Spleen (tissue), 11 donors: ENCODE measurements at regions not wholly inside any gene's neighbourhood (a gene's known extent, or its start where the extent isn't known, plus 50 kb on each side); places are given as distances from the start of the nearest gene placed in this dataset.

Experiments
- DNase-seq: peaks from one replicate; pipeline ENCODE4 v3.0.0-alpha.2; 2020
- H3K27ac ChIP-seq, 8 donors: fragments of 200-600 bp; sonication (generic) in 7 of 8; 1 replicate in 4 of 8; 2 replicates in 4 of 8; pipeline versions ENCODE4 v1.5.0 to v1.8.0; 2016 to 2021; ENCODE audit warnings: inconsistent platforms in 4 of 8, mild to moderate bottlenecking in 4 of 8, moderate library complexity in 1 of 8
- H3K27me3 ChIP-seq, 7 donors: fragments of 200-600 bp; sonication (generic) in 6 of 7; replicated peaks in 1 of 7; 1 replicate in 4 of 7; 2 replicates in 3 of 7; pipeline versions ENCODE4 v1.5.0 to v1.8.0; 2016 to 2021; ENCODE audit warnings: inconsistent platforms in 3 of 7, mild to moderate bottlenecking in 1 of 7
- H3K36me3 ChIP-seq, 6 donors: fragments of 200-600 bp; sonication (generic) in 5 of 6; 1 replicate in 4 of 6; 2 replicates in 2 of 6; pipeline versions ENCODE4 v1.5.0 to v1.8.0; 2016 to 2021; ENCODE audit warnings: inconsistent platforms in 2 of 6
- H3K4me1 ChIP-seq, 6 donors: fragments of 200-600 bp; sonication (generic) in 5 of 6; 1 replicate in 3 of 6; 2 replicates in 3 of 6; pipeline versions ENCODE4 v1.5.0 to v1.8.0; 2016 to 2021; ENCODE audit warnings: inconsistent platforms in 3 of 6
- H3K4me3 ChIP-seq, 8 donors: fragments of 200-600 bp; sonication (generic) in 7 of 8; 1 replicate in 4 of 8; 2 replicates in 4 of 8; pipeline versions ENCODE4 v1.5.0 to v1.8.0; 2016 to 2021; ENCODE audit warnings: inconsistent platforms in 4 of 8, mild to moderate bottlenecking in 4 of 8, moderate library complexity in 2 of 8
- H3K9me3 ChIP-seq, 8 donors: fragments of 200-600 bp; sonication (generic) in 7 of 8; 1 replicate in 4 of 8; 2 replicates in 4 of 8; pipeline versions ENCODE4 v1.5.0 to v1.8.0; 2016 to 2021; ENCODE audit warnings: inconsistent platforms in 4 of 8
- CTCF ChIP-seq, 11 experiments: fragments of 200-600 bp in 7 of 11; fragments of 450-650 bp in 4 of 11; sonication (generic) in 4 of 11; IDR thresholded peaks in 8 of 11; conservative IDR thresholded peaks in 3 of 11; 1 replicate in 7 of 11; 2 replicates in 4 of 11; pipeline versions ENCODE4 v1.4.0 to v1.8.0; 2016 to 2021; ENCODE audit warnings: antibody characterized with exemption in 11 of 11, inconsistent platforms in 4 of 11, mild to moderate bottlenecking in 1 of 11
- POLR2A ChIP-seq, 3 donors: fragments of 450-650 bp; IDR thresholded peaks; one replicate each; pipeline ENCODE4 v1.5.1; 2017; ENCODE audit warnings: antibody characterized with exemption in 3 of 3, mild to moderate bottlenecking in 1 of 3
- POLR2AphosphoS5 ChIP-seq, 3 donors: sonication (generic); formaldehyde crosslinking; IDR thresholded peaks; one replicate each; pipeline ENCODE4 v1.5.1; 2017; ENCODE audit warnings: antibody characterized with exemption in 3 of 3
- WGBS, 5 donors: extraction: QIAGEN DNeasy Blood & Tissue Kit in 3 of 5; methylation state at CpG; one replicate each; pipeline versions ENCODE4 v1.1.5 to v1.1.7; 2013 to 2018; 5-methylcytosine and 5-hydroxymethylcytosine counted together
- intact Hi-C: fragments of 100-400 bp; cut with DNase I; formaldehyde crosslinking; loops from one replicate; pipeline ENCODE4 v1.15.0; 2023; ENCODE audit warnings: low total_unique reads
- donor health status: healthy with polysubstance abuse.
- donor health status: DM: no; HTN: no; CAD: no; lungs with moderate emphysema.
- donor health status: DM: no; HTN: no; CAD: no.
- donor health status: Bipolar disorder and iron deficiency.
- donor health status: healthy.
- donor health status: DM: no; HTN: no; CAD: no.
- donor health status: DM: yes; HTN: yes; CAD: no.

- Histone ChIP-seq H3K4me3 (no peak overlapping the region), H3K27ac (no peak overlapping the region), H3K27me3 (peaks cover 0 to 99% (median 51%) of the 10 kb centered on the region in 7 donors), H3K4me1 (peaks cover 0 to 10% (median 0%) of the 10 kb centered on the region in 6 donors), H3K9me3 (no peaks in the 10 kb centered on the region), H3K36me3 (no peaks in the 10 kb centered on the region)
- intact Hi-C loops, result no loop called here
- 2 to 16% (median 9%) methylated on average over 8 of the region's 8 CpGs for WGBS, 5 donors
- no peak for TF ChIP-seq POLR2A (IDR thresholded peaks at IDR 0.05)
- no peak for TF ChIP-seq POLR2AphosphoS5 (IDR thresholded peaks at IDR 0.05)
- TF ChIP-seq CTCF (IDR thresholded peaks at IDR 0.05 in 8 of 11, conservative IDR thresholded peaks at IDR 0.05 in 3 of 11), result no peak
- DNase-seq, result no peak
These were observed 222.6 kb upstream of the FOXF1 start for GRCh38 chr16:86287664-86288201.

DNA sequence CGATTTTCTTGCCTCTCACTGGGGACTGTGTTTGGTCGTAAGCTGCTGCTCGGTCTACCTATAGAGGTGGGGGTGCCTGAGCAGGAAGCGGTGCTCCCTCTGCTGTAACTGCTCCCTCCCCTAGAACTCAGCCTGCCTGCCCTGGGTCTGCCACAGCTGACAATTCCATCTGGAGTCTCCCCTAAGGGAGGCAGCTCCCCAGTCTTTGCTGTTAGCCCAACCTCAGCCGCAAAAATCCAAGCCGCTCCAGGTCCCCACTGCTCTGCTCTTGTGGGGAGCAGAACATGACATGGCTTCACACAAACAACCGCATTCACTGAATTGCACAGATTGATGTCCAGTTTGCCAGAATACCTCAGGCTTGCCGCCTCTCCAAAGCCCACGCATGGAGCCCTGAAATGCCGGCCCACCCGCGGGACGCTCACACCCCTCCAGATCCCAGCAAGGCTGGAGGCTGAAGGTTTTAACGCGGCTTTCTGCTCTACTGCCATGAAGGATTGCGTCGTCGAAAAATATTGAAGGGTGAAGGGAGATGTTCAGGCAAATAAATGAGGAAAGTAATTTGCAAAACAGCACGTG, 221.5 kb upstream of the FOXF1 start:
- Histone ChIP-seq H3K9me3 (no peaks in the 10 kb centered on the region), H3K27ac (no peak overlapping the region), H3K36me3 (no peaks in the 10 kb centered on the region), H3K27me3 (peaks cover 0 to 100% (median 51%) of the 10 kb centered on the region in 7 donors), H3K4me1 (peaks cover 0 to 10% (median 0%) of the 10 kb centered on the region in 6 donors), H3K4me3 (no peak overlapping the region)
- DNase-seq, result no peak
- intact Hi-C loops, result no loop called here
- TF ChIP-seq POLR2AphosphoS5 (IDR thresholded peaks at IDR 0.05), result no peak
- TF ChIP-seq POLR2A (IDR thresholded peaks at IDR 0.05), result no peak
- no peak for TF ChIP-seq CTCF (IDR thresholded peaks at IDR 0.05 in 8 of 11, conservative IDR thresholded peaks at IDR 0.05 in 3 of 11)
- WGBS, 5 donors, result 10 to 28% (median 14%) methylated on average over 15 to 19 of the region's 19 CpGs

DNA sequence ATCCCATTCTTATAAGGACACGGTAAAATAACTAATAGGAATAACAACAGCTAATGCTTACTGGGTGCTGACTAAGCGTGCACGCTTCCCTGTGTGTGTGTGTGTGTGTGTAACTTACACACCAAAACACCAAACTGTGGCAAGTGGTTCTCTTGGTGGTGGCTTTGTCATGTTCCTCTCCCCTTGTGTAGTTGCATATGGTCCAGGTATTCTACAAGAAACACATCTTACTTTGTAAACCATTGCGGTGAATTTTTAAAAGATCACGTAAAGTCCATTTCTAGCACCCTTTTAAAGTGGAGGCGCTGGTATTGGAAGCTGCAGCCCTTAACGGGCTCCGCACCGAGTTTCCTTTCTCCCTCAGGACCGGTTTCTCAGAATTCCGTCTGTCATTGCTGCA, 221.0 kb upstream of the FOXF1 start:
- Histone ChIP-seq H3K27ac (no peak overlapping the region), H3K27me3 (peaks cover 0 to 100% (median 51%) of the 10 kb centered on the region in 7 donors), H3K36me3 (no peaks in the 10 kb centered on the region), H3K9me3 (no peaks in the 10 kb centered on the region), H3K4me1 (peaks cover 0 to 10% (median 0%) of the 10 kb centered on the region in 6 donors), H3K4me3 (no peak overlapping the region)
- DNase-seq, result no peak
- intact Hi-C loops, result no loop called here
- 35 to 57% (median 40%) methylated on average over 11 of the region's 11 CpGs for WGBS, 5 donors
- TF ChIP-seq CTCF (IDR thresholded peaks at IDR 0.05 in 8 of 11, conservative IDR thresholded peaks at IDR 0.05 in 3 of 11) (no peak), POLR2A (IDR thresholded peaks at IDR 0.05) (no peak), POLR2AphosphoS5 (IDR thresholded peaks at IDR 0.05) (no peak)

- WGBS, 5 donors, result 39 to 64% (median 51%) methylated on average over 2 of the region's 2 CpGs
- intact Hi-C loops, result no loop called here
These were observed 220.4 kb upstream of the FOXF1 start for GRCh38 chr16:86289907-86290306.

More at GRCh38 chr16:86289907-86290306, 220.4 kb upstream of the FOXF1 start:
- TF ChIP-seq POLR2AphosphoS5 (IDR thresholded peaks at IDR 0.05), result no peak
- no peak for TF ChIP-seq POLR2A (IDR thresholded peaks at IDR 0.05)
- TF ChIP-seq CTCF (IDR thresholded peaks at IDR 0.05 in 8 of 11, conservative IDR thresholded peaks at IDR 0.05 in 3 of 11), result no peak
- Histone ChIP-seq H3K27ac (no peak overlapping the region), H3K36me3 (no peaks in the 10 kb centered on the region), H3K4me3 (no peak overlapping the region), H3K4me1 (peaks cover 0 to 10% (median 0%) of the 10 kb centered on the region in 6 donors), H3K9me3 (no peaks in the 10 kb centered on the region), H3K27me3 (peaks cover 0 to 100% (median 51%) of the 10 kb centered on the region in 7 donors)
- DNase-seq, result no peak
